Neural cell (in vitro differentiated cells): ENCODE measurements at regions not wholly inside any gene's neighbourhood (a gene's known extent, or its start where the extent isn't known, plus 50 kb on each side); places are given as distances from the start of the nearest gene placed in this dataset.

Experiments used
- CTCF ChIP-seq: fragments of 450-650 bp; IDR thresholded peaks from 2 replicates; pipeline ENCODE4 v1.5.1; 2014; ENCODE audit warnings: antibody characterized with exemption, mild to moderate bottlenecking, moderate library complexity; ENCODE audit not compliant: poor library complexity, severe bottlenecking
- EP300 ChIP-seq: fragments of 450-650 bp; conservative IDR thresholded peaks from 2 replicates; pipeline ENCODE4 v1.6.1; 2014; ENCODE audit warnings: antibody characterized with exemption, mild to moderate bottlenecking, moderate library complexity; ENCODE audit not compliant: poor library complexity, severe bottlenecking
- EZH2 ChIP-seq: fragments of 200-600, 300-800 bp; shearing (Covaris generic), sonication (generic); IDR thresholded peaks from 2 replicates; pipeline ENCODE4 v1.6.1; 2014; ENCODE audit warnings: antibody characterized with exemption, low read length, borderline replicate concordance, mild to moderate bottlenecking; ENCODE audit not compliant: insufficient read depth, poor library complexity, severe bottlenecking
- RAD21 ChIP-seq: fragments of 450-650 bp; conservative IDR thresholded peaks from 2 replicates; pipeline ENCODE4 v1.6.1; 2014; ENCODE audit warnings: antibody characterized with exemption, mild to moderate bottlenecking, moderate library complexity
- REST ChIP-seq: IDR thresholded peaks from 2 replicates; pipeline ENCODE4 v1.6.1; 2012; ENCODE audit warnings: borderline replicate concordance
- SMC3 ChIP-seq: fragments of 450-650 bp; conservative IDR thresholded peaks from 2 replicates; pipeline ENCODE4 v1.6.1; 2014; ENCODE audit warnings: antibody characterized with exemption, mild to moderate bottlenecking, moderate library complexity; ENCODE audit not compliant: poor library complexity

DNA sequence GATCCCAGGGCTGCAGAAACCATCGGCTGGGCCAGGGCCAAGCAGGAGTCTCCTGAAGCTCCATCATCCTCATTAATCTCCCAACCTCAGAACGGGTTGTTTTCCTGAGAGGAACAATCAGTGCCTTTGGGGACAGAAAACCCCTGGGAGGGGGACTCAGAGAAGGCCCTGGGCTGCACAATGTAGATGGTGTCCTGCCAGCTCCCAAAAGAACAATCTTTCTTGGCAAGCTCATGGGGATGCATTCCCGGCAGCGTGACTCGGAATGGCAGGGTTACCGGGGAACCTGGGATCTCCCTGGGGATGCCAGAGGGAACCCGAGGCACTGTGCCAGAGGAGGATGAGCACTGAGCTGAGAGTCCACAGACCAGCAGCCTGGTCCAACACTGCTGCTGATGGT is 72.1 kb upstream of the ATP2B2 start:
- TF ChIP-seq CTCF = no peak
- no peak for TF ChIP-seq EP300
- no peak for TF ChIP-seq EZH2
- TF ChIP-seq RAD21 = no peak
- no peak for TF ChIP-seq SMC3
- no peak for TF ChIP-seq REST
